Right lobe of liver (tissue), 4 donors: ENCODE measurements at regions not wholly inside any gene's neighbourhood (a gene's known extent, or its start where the extent isn't known, plus 50 kb on each side); places are given as distances from the start of the nearest gene placed in this dataset.

Experiments used
- CTCF ChIP-seq, 4 donors: fragments of 200-600 bp in 3 of 4; fragments of 450-650 bp in 1 of 4; IDR thresholded peaks; one replicate each; pipeline versions ENCODE4 v1.5.1 to v1.8.0; 2016 to 2022; ENCODE audit warnings: antibody characterized with exemption in 4 of 4, mild to moderate bottlenecking in 2 of 4
- POLR2A ChIP-seq: fragments of 450-650 bp; IDR thresholded peaks from one replicate; pipeline ENCODE4 v1.6.1; 2017; ENCODE audit warnings: antibody characterized with exemption, mild to moderate bottlenecking
- donor health status: DM: no; HTN: no; CAD: no.
- donor health status: DM: no; HTN: no; CAD: no.
- donor health status: DM: no; HTN: yes; CAD: no.

GRCh38 chr6:19599796-19600464 is 237.2 kb upstream of the ID4 start:
- TF ChIP-seq POLR2A: no peak
- no peak for TF ChIP-seq CTCF (IDR thresholded peaks at IDR 0.05)
